H4 (cell line): ENCODE measurements at regions not wholly inside any gene's neighbourhood (a gene's known extent, or its start where the extent isn't known, plus 50 kb on each side); places are given as distances from the start of the nearest gene placed in this dataset.
A peak's percentile ranks its signal among the peaks of the same experiment; 100 is the strongest.
"Not testable (repeated sequence)": the region's sequence is repeated elsewhere in the genome, so short reads cannot be mapped to it uniquely, and the experiment has no call there.

Experiments used
- DNase-seq: peaks from one replicate; pipeline ENCODE4 v3.0.0-alpha.2; 2015; ENCODE audit warnings: low spot score

GRCh38 chr1:102661481-102661880, 446.8 kb downstream of the COL11A1 start:
- DNase-seq = no peak

GRCh38 chr1:102659876-102660483, 448.3 kb downstream of the COL11A1 start:
- DNase-seq = not testable (repeated sequence)

- DNase-seq = no peak
These were observed 453.3 kb downstream of the COL11A1 start for GRCh38 chr1:102655034-102655433.

GRCh38 chr1:102640872-102641271, 467.4 kb downstream of the COL11A1 start:
- no peak for DNase-seq

- DNase-seq = no peak
These were observed 468.0 kb downstream of the COL11A1 start for GRCh38 chr1:102640312-102640711.

DNA sequence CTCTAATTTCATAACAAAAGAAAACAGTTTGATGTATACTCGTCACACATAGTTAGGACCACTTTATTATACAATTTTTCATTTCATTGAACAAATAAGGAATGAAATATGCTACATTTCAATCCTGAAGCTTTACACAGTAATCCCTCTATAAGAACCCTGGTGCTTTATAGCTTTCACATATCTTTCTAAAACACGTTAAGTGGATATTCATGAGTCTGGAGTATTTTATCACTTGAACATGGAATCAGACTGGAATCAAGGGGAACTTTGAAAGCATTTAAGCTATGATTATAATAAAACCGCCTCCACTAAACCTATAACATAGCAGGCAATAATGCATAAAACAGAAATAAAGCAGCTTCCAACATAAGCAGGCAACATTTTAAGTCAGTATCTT, 476.6 kb downstream of the COL11A1 start:
- no peak for DNase-seq

- DNase-seq = no peak
These were observed 478.3 kb downstream of the COL11A1 start for GRCh38 chr1:102630041-102630440.

DNA sequence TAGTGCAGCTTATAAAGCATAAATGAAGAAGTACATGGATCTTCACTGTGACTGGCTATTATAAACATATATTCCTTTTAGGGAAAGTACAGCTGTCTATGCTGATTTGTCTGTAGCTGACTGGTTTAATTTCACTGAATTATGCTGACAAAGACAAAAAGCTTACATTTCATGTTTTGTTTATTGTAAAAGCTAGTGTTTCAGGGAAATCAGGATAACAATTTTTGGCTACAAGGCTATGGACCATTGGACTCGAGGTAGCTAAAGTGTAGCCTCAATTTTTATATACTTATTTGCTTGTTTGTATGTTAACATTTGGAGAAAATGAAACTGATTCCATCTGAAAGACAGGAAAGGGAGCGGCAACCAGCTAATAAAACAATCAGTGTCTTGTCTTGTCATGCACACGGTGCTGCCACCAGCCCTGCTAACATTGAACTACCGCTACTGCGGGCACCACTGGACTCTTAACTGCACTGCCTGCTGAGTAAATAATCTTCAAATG, 480.2 kb downstream of the COL11A1 start:
- no peak for DNase-seq

DNA sequence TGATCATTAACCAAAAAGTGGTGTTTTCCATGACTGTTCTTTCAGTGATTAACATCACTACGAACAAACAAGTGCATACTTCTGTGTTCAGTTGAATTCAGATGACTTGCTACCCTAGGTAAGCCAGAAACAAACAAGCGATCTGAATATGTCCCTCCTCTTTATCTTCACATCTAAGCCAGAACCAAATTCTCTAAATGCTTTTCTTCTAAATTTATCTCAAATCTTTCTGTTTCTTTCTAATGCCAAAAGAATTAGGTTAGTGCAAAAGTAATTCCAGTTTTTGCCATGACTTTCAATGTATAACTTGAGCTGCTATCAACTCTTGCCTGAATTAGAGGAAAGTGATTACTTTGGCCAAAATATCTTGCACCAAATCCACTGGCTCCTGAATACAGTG, 481.2 kb downstream of the COL11A1 start:
- no peak for DNase-seq

DNA sequence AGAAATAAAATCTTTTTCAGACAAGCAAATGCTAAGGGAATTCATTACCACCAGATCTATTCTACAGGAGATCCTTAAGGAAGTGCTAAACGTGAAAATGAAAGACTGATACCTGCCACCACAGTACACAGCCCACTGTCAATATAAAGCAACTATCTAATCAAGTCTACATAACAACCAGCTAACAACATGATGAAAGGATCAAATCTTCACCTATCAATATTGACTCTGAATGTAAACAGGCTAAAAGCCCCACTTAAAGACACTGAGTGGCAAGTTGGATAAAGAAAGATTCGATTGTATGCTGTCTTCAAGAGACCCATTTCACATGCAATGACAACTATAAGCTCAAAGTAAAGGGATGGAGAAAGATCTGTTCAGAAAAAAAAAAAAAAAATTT, 492.4 kb downstream of the COL11A1 start:
- DNase-seq = no peak

DNA sequence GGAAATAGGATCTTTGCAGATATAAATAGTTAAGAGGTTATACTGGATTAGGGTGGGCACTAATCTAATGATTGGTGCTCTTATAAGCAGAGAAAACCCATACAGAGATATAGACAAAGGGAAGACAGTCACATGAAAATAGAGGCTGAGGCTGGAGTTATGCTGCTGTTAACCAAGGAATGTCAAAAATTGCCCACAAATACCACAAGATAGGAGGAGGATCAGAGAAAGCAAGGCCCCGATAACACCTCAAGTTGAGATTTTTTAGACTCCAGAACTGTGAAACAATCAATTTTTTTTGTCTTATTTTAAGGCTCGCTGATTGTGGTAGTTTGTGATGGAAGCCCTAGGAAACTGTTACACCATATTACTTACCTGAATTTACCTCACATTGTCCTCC, 513.2 kb downstream of the COL11A1 start:
- no peak for DNase-seq

- DNase-seq = no peak
These were observed 515.0 kb downstream of the COL11A1 start for GRCh38 chr1:102593276-102593675.

- DNase-seq = peak; percentile 18
These were observed 519.8 kb downstream of the COL11A1 start for GRCh38 chr1:102588536-102588935.

DNA sequence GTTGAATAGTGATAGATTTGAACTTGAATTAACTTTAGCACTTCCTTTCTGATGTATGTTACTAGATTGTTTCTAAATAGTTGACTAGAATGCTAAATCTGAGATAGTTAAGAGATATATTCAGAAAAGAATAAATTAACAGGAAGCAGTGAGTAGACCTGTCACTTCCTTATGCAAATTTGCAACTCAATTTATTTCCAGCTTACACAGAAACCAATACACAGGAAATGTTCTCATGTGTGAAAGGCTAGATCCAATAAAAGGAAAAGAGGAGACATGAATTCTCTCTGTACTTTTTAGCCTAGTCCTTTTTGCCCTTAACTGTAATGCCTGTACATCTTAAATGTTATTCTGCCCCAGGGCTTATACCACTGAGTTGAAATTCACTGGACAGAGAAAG, 522.3 kb downstream of the COL11A1 start:
- no peak for DNase-seq

DNA sequence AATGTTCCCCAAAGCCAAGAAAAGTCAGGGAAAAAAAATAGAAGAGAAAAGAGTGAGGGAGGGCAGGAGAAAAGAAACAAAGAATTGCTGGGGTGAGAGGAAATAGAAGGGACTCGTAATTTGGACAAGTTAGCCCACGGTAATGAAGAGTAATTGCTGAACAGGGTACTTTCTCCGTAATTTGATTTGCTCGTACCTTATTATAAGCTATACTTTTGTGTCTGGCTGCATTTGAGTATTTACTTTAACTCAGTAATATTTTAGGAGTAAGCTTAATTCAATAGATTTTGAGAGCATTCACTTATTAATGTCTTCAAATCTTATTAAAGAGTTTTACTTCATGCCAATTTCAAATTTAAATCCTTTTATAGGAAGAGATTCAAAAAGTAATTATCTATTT, 527.5 kb downstream of the COL11A1 start:
- no peak for DNase-seq

DNA sequence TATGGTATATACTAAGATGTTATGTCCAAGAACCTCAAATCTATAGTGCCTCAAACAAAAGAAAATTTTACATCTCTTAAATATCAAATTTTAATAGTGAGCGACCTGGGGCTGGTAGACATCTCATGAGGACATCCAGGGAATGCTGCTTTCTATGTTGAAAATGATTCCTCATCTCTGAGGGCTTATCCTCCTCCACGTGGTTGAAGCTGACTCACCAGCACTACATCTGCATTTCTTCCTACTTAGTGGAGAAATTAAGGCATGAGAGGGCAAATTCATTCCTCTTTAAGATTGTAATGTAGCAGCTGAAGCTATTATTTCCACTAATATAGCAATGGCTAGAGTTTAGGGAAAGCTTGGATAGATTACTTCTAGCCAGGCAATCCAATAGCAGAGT, 529.5 kb downstream of the COL11A1 start:
- no peak for DNase-seq

DNA sequence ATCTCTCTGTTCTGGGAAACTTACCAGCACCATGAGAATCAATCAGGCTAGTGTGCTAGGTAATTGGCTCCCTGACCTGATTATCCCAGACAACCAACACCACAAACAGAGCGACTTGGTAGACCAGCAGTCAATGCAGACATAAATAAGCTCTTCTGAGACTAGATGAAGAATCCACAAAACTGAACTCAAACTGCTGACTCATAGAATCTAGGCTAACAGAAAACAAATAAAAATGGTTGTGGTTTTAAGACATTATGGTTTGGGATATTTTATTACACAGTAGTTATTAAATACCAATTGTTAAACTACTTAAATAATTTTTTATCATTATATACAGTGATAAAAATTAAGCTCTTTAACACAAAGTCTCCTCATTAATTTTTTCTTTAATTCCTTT, 535.7 kb downstream of the COL11A1 start:
- DNase-seq = peak; percentile 31

DNA sequence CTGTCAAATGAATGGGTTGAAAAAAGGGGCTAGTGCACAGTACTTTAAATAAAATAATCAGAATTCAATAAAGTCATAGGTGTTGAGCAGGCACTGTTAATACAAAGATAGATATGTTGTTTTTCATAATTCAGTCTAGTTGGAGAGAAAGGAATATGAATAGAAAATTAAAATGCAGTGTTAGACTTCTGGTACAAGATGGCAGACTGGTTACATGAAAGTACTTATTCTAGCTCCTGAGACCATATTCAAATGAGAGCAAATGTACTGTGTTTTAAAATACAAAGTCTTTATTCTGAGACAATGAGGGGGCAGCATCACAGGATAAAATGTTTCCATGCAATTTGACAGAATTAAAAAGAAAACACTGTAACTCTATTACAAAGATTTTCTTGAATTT, 542.1 kb downstream of the COL11A1 start:
- DNase-seq = no peak

DNA sequence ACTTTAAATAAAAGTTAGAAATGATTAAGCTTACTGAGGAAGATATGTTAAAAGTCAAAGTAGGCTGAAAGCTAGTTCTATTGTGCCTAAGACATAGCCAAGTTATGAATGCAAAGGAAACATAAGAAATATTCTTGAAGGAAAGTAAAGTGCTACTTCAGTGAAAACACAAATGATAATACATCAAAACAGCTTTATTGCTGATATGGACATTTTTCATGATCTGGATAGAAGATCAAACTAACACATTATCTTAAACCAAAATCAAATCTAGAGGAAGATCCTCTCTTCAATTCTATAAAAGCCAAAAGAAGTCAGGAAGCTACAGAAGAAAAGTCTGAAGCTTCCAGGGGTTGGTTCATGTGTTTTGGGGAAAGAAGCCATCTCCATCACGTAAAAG, 545.9 kb downstream of the COL11A1 start:
- no peak for DNase-seq

DNA sequence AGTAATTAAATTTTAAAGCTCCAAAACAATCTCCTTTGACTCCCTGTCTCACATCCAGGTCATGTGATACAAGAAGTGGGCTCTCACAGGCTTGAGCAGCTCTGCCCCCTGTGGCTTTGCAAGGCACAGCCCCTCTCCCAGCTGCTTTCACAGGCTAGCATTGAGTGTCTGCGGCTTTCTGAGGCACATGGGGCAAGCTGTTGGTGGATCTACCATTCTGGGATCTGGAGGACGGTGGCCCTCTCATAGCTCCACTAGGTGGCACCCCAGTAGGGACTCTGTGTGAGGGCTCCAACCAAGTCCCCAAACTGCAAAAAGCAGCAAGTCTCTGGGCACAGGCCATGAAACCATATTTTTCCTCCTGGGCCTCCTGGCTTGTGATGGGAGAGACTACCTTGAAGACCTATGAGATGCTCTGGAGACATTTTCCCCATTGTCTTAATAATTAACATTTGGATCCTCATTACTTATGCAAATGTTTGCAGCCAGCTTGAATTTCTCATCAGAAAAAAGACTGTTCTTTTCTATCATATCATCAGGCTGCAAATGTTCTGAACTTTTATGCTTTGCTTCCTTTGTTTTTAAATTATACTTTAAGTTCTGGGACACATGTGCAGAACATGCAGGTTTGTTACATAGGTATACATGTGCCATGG, 554.1 kb upstream of the OLFM3 start:
- peak; percentile 58 for DNase-seq

DNA sequence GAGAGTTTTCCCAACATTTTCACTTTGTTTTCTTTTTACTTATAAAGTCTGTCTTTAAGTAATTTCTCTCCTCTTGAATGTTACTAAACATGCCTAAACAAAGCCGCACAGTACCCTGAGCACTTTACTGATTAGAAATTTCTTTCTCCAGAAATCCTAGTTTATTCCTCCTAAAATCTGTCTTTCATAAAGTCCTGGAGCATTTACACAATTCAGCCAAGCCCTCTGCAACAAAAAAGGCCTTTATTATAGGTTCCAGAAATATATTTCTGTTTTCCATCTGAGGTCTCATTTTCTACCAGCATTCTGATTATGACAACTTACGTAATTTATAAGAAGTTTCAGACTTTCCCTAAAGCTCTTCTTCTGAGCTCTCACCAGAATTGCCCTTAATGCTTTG, 549.5 kb upstream of the OLFM3 start:
- DNase-seq = no peak

DNA sequence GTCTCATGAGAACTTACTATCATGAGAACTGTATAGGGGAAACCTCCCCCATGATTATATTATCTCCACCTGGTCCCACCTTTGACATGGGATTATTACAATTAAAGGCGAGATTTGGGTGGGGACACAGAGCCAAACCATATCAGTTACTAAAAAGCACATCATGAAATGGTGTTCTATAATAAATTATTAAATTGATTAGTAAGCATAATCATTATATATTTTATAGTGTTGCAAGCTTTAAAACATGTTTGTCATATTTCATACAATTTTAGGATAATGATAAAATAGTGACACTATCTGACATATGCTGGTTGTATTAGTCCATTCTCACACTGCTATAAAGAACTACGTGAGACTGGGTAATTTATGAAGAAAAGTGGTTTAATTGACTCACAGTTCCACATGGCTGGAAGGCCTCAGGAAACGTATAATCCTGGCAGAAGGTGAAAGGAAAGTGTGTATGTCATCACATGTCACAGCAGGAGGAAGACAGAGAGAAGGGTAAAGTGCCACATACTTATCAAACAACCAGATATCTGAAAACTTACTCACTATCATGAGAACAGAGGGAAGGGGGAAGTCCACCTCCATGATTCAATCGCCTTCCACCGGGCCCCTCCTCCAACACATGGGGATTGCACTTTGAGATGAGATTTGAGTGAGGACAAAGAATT, 539.2 kb upstream of the OLFM3 start:
- DNase-seq = no peak

GRCh38 chr1:102531036-102531435, 534.3 kb upstream of the OLFM3 start:
- no peak for DNase-seq
